IMR-90 (cell line): ENCODE measurements at regions not wholly inside any gene's neighbourhood (a gene's known extent, or its start where the extent isn't known, plus 50 kb on each side); places are given as distances from the start of the nearest gene placed in this dataset.

ENCODE experiments used
- ATAC-seq: fragments of 200-7000 bp; cut with Tn5 transposase; 2 replicates; pipeline ENCODE4 v1.9.1; 2020; ENCODE audit warnings: low read depth, mild to moderate bottlenecking, moderate library complexity
- BruUV-seq: library from RNA; stranded (reverse); fragments of 400-500 nt; replicated peaks from 2 replicates; lab custom pipeline; 2021; lab: Mats Ljungman, UMichigan
- CTCF ChIA-PET: fragments of 300-600 bp; formaldehyde crosslinking; extraction: SDS; loops from one replicate; lab custom pipeline; 2021; ENCODE audit warnings: antibody characterized with exemption; lab: Yijun Ruan, JAX
- POLR2A ChIA-PET: fragments of 300-600 bp; sonication (Branson Sonifier 250); formaldehyde crosslinking; loops from one replicate; lab custom pipeline; 2022; ENCODE audit warnings: antibody characterized with exemption; ENCODE audit not compliant: unreplicated experiment; lab: Charles Lee
- DNase-seq: peaks from one replicate; pipeline ENCODE4 v3.0.0; 2013
- H2AFZ ChIP-seq: replicated peaks from 2 replicates; pipeline ENCODE3; 2013; ENCODE audit warnings: low read length, mild to moderate bottlenecking; ENCODE audit not compliant: poor library complexity
- H2AK5ac ChIP-seq: 2 replicates; pipeline ENCODE4 v1.6.1; 2013; ENCODE audit warnings: low read depth, low read length, inconsistent platforms
- H2AK9ac ChIP-seq: replicated peaks from 2 replicates; pipeline ENCODE3; 2013; ENCODE audit warnings: mild to moderate bottlenecking, low read depth, low read length, moderate library complexity; ENCODE audit not compliant: poor library complexity
- H2BK120ac ChIP-seq: 2 replicates; pipeline ENCODE4 v1.6.1; 2013; ENCODE audit warnings: low read depth, low read length, inconsistent platforms
- H2BK15ac ChIP-seq: 3 replicates; pipeline ENCODE4 v1.6.1; 2013; ENCODE audit warnings: low read depth, low read length, inconsistent platforms
- H2BK20ac ChIP-seq: 2 replicates; pipeline ENCODE4 v1.6.1; 2013; ENCODE audit warnings: low read depth, mild to moderate bottlenecking, inconsistent platforms, low read length, moderate library complexity
- H2BK5ac ChIP-seq: 2 replicates; pipeline ENCODE4 v1.6.1; 2013; ENCODE audit warnings: mild to moderate bottlenecking, low read depth, low read length, inconsistent platforms; ENCODE audit not compliant: poor library complexity, severe bottlenecking
- H3K14ac ChIP-seq: replicated peaks from 2 replicates; pipeline ENCODE4 v1.6.1; 2013; ENCODE audit warnings: low read depth, low read length, inconsistent platforms
- H3K18ac ChIP-seq: 2 replicates; pipeline ENCODE4 v1.6.1; 2013; ENCODE audit warnings: low read depth, low read length, control low read depth
- H3K23ac ChIP-seq: 2 replicates; pipeline ENCODE4 v1.6.1; 2013; ENCODE audit warnings: low read depth, low read length, inconsistent platforms
- H3K27ac ChIP-seq: 2 replicates; pipeline ENCODE4 v1.5.1; 2013; ENCODE audit warnings: mild to moderate bottlenecking, control low read depth, low read length; ENCODE audit not compliant: insufficient read depth
- H3K27me3 ChIP-seq: 2 replicates; pipeline ENCODE4 v1.6.1; 2013; ENCODE audit warnings: low read length; ENCODE audit not compliant: control insufficient read depth, insufficient read depth
- H3K36me3 ChIP-seq: 2 replicates; pipeline ENCODE4 v1.6.1; 2013; ENCODE audit warnings: low read length, mixed read lengths; ENCODE audit not compliant: control insufficient read depth, insufficient read depth
- H3K4ac ChIP-seq: 2 replicates; pipeline ENCODE4 v1.6.1; 2013; ENCODE audit warnings: low read depth, low read length, inconsistent platforms
- H3K4me1 ChIP-seq: 2 replicates; pipeline ENCODE4 v1.6.1; 2013; ENCODE audit warnings: low read length, mixed read lengths; ENCODE audit not compliant: control insufficient read depth, insufficient read depth
- H3K4me2 ChIP-seq: 2 replicates; pipeline ENCODE4 v1.6.1; 2013; ENCODE audit warnings: low read depth, mild to moderate bottlenecking, control low read depth, low read length, moderate library complexity
- H3K4me3 ChIP-seq: 2 replicates; pipeline ENCODE4 v1.5.1; 2013; ENCODE audit warnings: low read depth, mild to moderate bottlenecking, control low read depth, low read length, moderate library complexity; ENCODE audit not compliant: insufficient read depth
- H3K56ac ChIP-seq: 2 replicates; pipeline ENCODE4 v1.6.1; 2013; ENCODE audit warnings: low read length, inconsistent platforms; ENCODE audit not compliant: insufficient read depth; ENCODE audit errors: extremely low read depth
- H3K79me1 ChIP-seq, 2 experiments: 2 replicates each; pipeline ENCODE4 v1.6.1; 2013; ENCODE audit warnings: low read length in 2 of 2, inconsistent platforms in 1 of 2, low read depth in 1 of 2
- H3K9ac ChIP-seq: 2 replicates; pipeline ENCODE4 v1.6.1; 2013; ENCODE audit warnings: low read depth, low read length, control low read depth
- H3K9me1 ChIP-seq: 2 replicates; pipeline ENCODE4 v1.6.1; 2013; ENCODE audit warnings: low read length, inconsistent platforms; ENCODE audit not compliant: insufficient read depth
- H3K9me3 ChIP-seq: 2 replicates; pipeline ENCODE4 v1.6.1; 2013; ENCODE audit warnings: low read length; ENCODE audit not compliant: control insufficient read depth, insufficient read depth
- H4K20me1 ChIP-seq: 2 replicates; pipeline ENCODE4 v1.6.1; 2013; ENCODE audit warnings: low read length, inconsistent platforms; ENCODE audit not compliant: insufficient read depth
- H4K5ac ChIP-seq: 2 replicates; pipeline ENCODE4 v1.6.1; 2013; ENCODE audit warnings: mild to moderate bottlenecking, low read depth, low read length, control low read depth
- H4K8ac ChIP-seq, 2 experiments: 2 replicates each; pipeline ENCODE4 v1.6.1; 2013; ENCODE audit warnings: low read depth in 2 of 2, low read length in 2 of 2, control low read depth in 1 of 2, inconsistent platforms in 1 of 2
- H4K91ac ChIP-seq: 2 replicates; pipeline ENCODE4 v1.6.1; 2013; ENCODE audit warnings: low read depth, low read length, inconsistent platforms; ENCODE audit not compliant: insufficient read depth
- CEBPB ChIP-seq: IDR thresholded peaks from 2 replicates; pipeline ENCODE4 v1.6.1; 2012; ENCODE audit warnings: low read depth, low read length, improper control_type of control experiment
- CHD1 ChIP-seq: IDR thresholded peaks from 2 replicates; pipeline ENCODE4 v1.6.1; 2012; ENCODE audit warnings: low read depth, low read length, improper control_type of control experiment
- ELK1 ChIP-seq: fragments of 150-350 bp; IDR thresholded peaks from 2 replicates; pipeline ENCODE4 v1.6.1; 2016; ENCODE audit warnings: low read depth, mild to moderate bottlenecking, low read length, moderate library complexity, borderline replicate concordance
- FOS ChIP-seq: fragments of 150-350 bp; IDR thresholded peaks from 2 replicates; pipeline ENCODE4 v1.6.1; 2016; ENCODE audit warnings: low read depth, low read length
- MAZ ChIP-seq: IDR thresholded peaks from 2 replicates; pipeline ENCODE4 v1.6.1; 2012; ENCODE audit warnings: low read depth, mild to moderate bottlenecking, low read length, improper control_type of control experiment, moderate library complexity, borderline replicate concordance
- MXI1 ChIP-seq: IDR thresholded peaks from 2 replicates; pipeline ENCODE4 v1.6.1; 2012; ENCODE audit warnings: low read depth, mild to moderate bottlenecking, low read length, moderate library complexity, borderline replicate concordance
- RCOR1 ChIP-seq: IDR thresholded peaks from 2 replicates; pipeline ENCODE4 v1.6.1; 2012; ENCODE audit warnings: mild to moderate bottlenecking, low read length, improper control_type of control experiment; ENCODE audit not compliant: insufficient replicate concordance
- SMC3 ChIP-seq: fragments of 150-350 bp; IDR thresholded peaks from 2 replicates; pipeline ENCODE4 v1.6.1; 2016; ENCODE audit warnings: low read depth, mild to moderate bottlenecking, antibody characterized with exemption, low read length, moderate library complexity
- WGBS, 2 experiments: methylation state at CpG; one replicate each; pipeline versions ENCODE4 v1.1.5 to v1.1.7; 2013; ENCODE audit warnings: missing lambda C conversion rate in 2 of 2; ENCODE audit not compliant: insufficient read length in 1 of 2; ENCODE audit errors: extremely low coverage in 2 of 2; 5-methylcytosine and 5-hydroxymethylcytosine counted together
- dilution Hi-C: fragments of 300-500 bp; cut with HindIII; formaldehyde crosslinking; loops from one replicate; pipeline ENCODE4 v1.14.3; 2018; ENCODE audit warnings: low sequenced_read_pairs; ENCODE audit not compliant: unreplicated experiment
- in situ Hi-C: fragments of 300-500 bp; cut with MboI; formaldehyde crosslinking; loops from 3 replicates; pipeline ENCODE4 v1.14.3; 2019; ENCODE audit warnings: low sequenced_read_pairs, inconsistent platforms, mixed read lengths
- intact Hi-C: fragments of 100-400 bp; cut with micrococcal nuclease; formaldehyde crosslinking; loops from 2 replicates; pipeline ENCODE4 v1.10.0; 2022

- peak overlapping the region; percentile 97 for H2BK5ac ChIP-seq
- no peak overlapping the region; the same call in 1 of the 2 replicates for H3K56ac ChIP-seq
- H2AK5ac ChIP-seq: no peak overlapping the region
- H3K27ac ChIP-seq: peak overlapping the region; percentile 88; the same call in 1 of the 2 replicates
- peak overlapping the region; percentile 74 for H2BK120ac ChIP-seq
- peak overlapping the region; percentile 98 for H3K18ac ChIP-seq
- CTCF ChIA-PET: no interaction called here
- no peak overlapping the region for H3K4me3 ChIP-seq
- no peak overlapping the region for H2AK9ac ChIP-seq
- H2BK20ac ChIP-seq: peak overlapping the region; percentile 58
- no peaks in the 10 kb centered on the region for H3K36me3 ChIP-seq
- no TSS peak for BruUV-seq
- H3K4me2 ChIP-seq: peak overlapping the region; percentile 25; the same call in 1 of the 2 replicates
- H4K20me1 ChIP-seq: no peaks in the 10 kb centered on the region
- H3K79me1 ChIP-seq: no peaks in the 10 kb centered on the region
- DNase-seq: peak; percentile 95
- dilution Hi-C loops: loop anchor here (25.0 kb wide), 1 partner anchor 166 kb away; no protein-coding TSS in a partner anchor
- TF ChIP-seq CHD1 (no peak), RCOR1 (no peak), CEBPB (no peak), ELK1 (no peak), MAZ (no peak), MXI1 (no peak), FOS (0 out of 2 replicates have a peak, but pooled peaks have one; percentile 6), SMC3 (no peak)
- H2BK15ac ChIP-seq: peak overlapping the region; percentile 91; the same call in 1 of the 3 replicates
- intact Hi-C loops: loop anchor here (1.0 kb wide), 2 partner anchors 99 to 151 kb away; no protein-coding TSS in a partner anchor
- no peaks in the 10 kb centered on the region for H3K9me1 ChIP-seq
- no peak overlapping the region for H3K23ac ChIP-seq
- no peak overlapping the region for H2AFZ ChIP-seq
- H3K4me1 ChIP-seq: peaks cover 8% of the 10 kb centered on the region
- H3K27me3 ChIP-seq: no peaks in the 10 kb centered on the region
- WGBS, 2 experiments: no CpG with 5 or more reads among the region's 5 CpGs
- H4K5ac ChIP-seq: peak overlapping the region; percentile 90; the same call in 1 of the 2 replicates
- no peak overlapping the region for H3K14ac ChIP-seq
- in situ Hi-C loops: no loop called here
- H3K4ac ChIP-seq: no peak overlapping the region
- H4K8ac ChIP-seq: peak overlapping the region; percentile 34 to 83; a peak in 2 of 4 replicates
- no peak overlapping the region; the same call in 1 of the 2 replicates for H4K91ac ChIP-seq
- no peak overlapping the region for H3K9ac ChIP-seq
- ATAC-seq: peak; percentile 74
- H3K9me3 ChIP-seq: no peaks in the 10 kb centered on the region
- POLR2A ChIA-PET: interaction anchor here (0.6 kb wide), 1 partner anchor 93 kb away, joined by 6 read pairs; no protein-coding TSS in a partner anchor
These were observed 152.0 kb downstream of the GASK1B start for GRCh38 chr4:158020734-158021346.
